ENCODE measurements at regions not wholly inside any gene's neighbourhood (a gene's known extent, or its start where the extent isn't known, plus 50 kb on each side); places are given as distances from the start of the nearest gene placed in this dataset.

GRCh38 chr5:106957336-106957735, 713.4 kb downstream of the EFNA5 start:
- no peak overlapping the region for H3K4me3 ChIP-seq (ENCODE audit: low read depth, low read length, poor library complexity, severe bottlenecking)
- no TSS peak for BruUV-seq (replicated peaks)
- no peak for DNase-seq (ENCODE audit: low spot score)
- H3K36me3 ChIP-seq (ENCODE audit: insufficient read depth, low read length, poor library complexity, severe bottlenecking) = no peaks in the 10 kb centered on the region
- ChIA-PET CTCF (no interaction called here), POLR2A (ENCODE audit: low non-redundant PET) (no interaction called here)
- H3K4me1 ChIP-seq (ENCODE audit: insufficient read depth, low read length, poor library complexity, severe bottlenecking) = no peaks in the 10 kb centered on the region
- no peak overlapping the region for H3K27ac ChIP-seq (ENCODE audit: low read depth, low read length, poor library complexity, severe bottlenecking)
- H3K27me3 ChIP-seq (replicated peaks; ENCODE audit: insufficient read depth, low read depth, low read length, poor library complexity) = no peaks in the 10 kb centered on the region
- H3K9me3 ChIP-seq (ENCODE audit: low read depth, low read length, poor library complexity, severe bottlenecking) = no peaks in the 10 kb centered on the region
- intact Hi-C loops (cut with micrococcal nuclease; ENCODE audit: unreplicated experiment) = no loop called here
- TF ChIP-seq EZH2 (IDR thresholded peaks at IDR 0.05; ENCODE audit: borderline replicate concordance, low read depth, low read length, poor library complexity, severe bottlenecking) (no peak), CTCF (conservative IDR thresholded peaks at IDR 0.05; ENCODE audit: low read depth, low read length) (no peak)

- TF ChIP-seq CTCF (conservative IDR thresholded peaks at IDR 0.05; ENCODE audit: low read depth, low read length) (no peak), EZH2 (IDR thresholded peaks at IDR 0.05; ENCODE audit: borderline replicate concordance, low read depth, low read length, poor library complexity, severe bottlenecking) (no peak)
- Histone ChIP-seq H3K4me3 (ENCODE audit: low read depth, low read length, poor library complexity, severe bottlenecking) (no peak overlapping the region), H3K27ac (ENCODE audit: low read depth, low read length, poor library complexity, severe bottlenecking) (no peak overlapping the region), H3K27me3 (replicated peaks; ENCODE audit: insufficient read depth, low read depth, low read length, poor library complexity) (no peaks in the 10 kb centered on the region), H3K4me1 (ENCODE audit: insufficient read depth, low read length, poor library complexity, severe bottlenecking) (no peaks in the 10 kb centered on the region), H3K9me3 (ENCODE audit: low read depth, low read length, poor library complexity, severe bottlenecking) (no peaks in the 10 kb centered on the region), H3K36me3 (ENCODE audit: insufficient read depth, low read length, poor library complexity, severe bottlenecking) (no peaks in the 10 kb centered on the region)
- CTCF ChIA-PET = no interaction called here
- no peak for DNase-seq (ENCODE audit: low spot score)
- POLR2A ChIA-PET (ENCODE audit: low non-redundant PET) = no interaction called here
- intact Hi-C loops (cut with micrococcal nuclease; ENCODE audit: unreplicated experiment) = no loop called here
- no TSS peak for BruUV-seq (replicated peaks)
Observed at GRCh38 chr5:106956886-106957285, 713.9 kb downstream of the EFNA5 start.

- POLR2A ChIA-PET (ENCODE audit: low non-redundant PET) = no interaction called here
- no peaks in the 10 kb centered on the region for H3K36me3 ChIP-seq (ENCODE audit: insufficient read depth, low read length, poor library complexity, severe bottlenecking)
- no peaks in the 10 kb centered on the region for H3K4me1 ChIP-seq (ENCODE audit: insufficient read depth, low read length, poor library complexity, severe bottlenecking)
- no TSS peak for BruUV-seq (replicated peaks)
- TF ChIP-seq EZH2 (IDR thresholded peaks at IDR 0.05; ENCODE audit: borderline replicate concordance, low read depth, low read length, poor library complexity, severe bottlenecking) = no peak
- TF ChIP-seq CTCF (conservative IDR thresholded peaks at IDR 0.05; ENCODE audit: low read depth, low read length) = no peak
- CTCF ChIA-PET = no interaction called here
- H3K4me3 ChIP-seq (ENCODE audit: low read depth, low read length, poor library complexity, severe bottlenecking) = no peak overlapping the region
- H3K9me3 ChIP-seq (ENCODE audit: low read depth, low read length, poor library complexity, severe bottlenecking) = no peaks in the 10 kb centered on the region
- H3K27me3 ChIP-seq (replicated peaks; ENCODE audit: insufficient read depth, low read depth, low read length, poor library complexity) = no peaks in the 10 kb centered on the region
- no peak overlapping the region for H3K27ac ChIP-seq (ENCODE audit: low read depth, low read length, poor library complexity, severe bottlenecking)
- intact Hi-C loops (cut with micrococcal nuclease; ENCODE audit: unreplicated experiment) = no loop called here
- no peak for DNase-seq (ENCODE audit: low spot score)
Observed at GRCh38 chr5:106956187-106956586, 714.5 kb downstream of the EFNA5 start.

All from A673 (cell line).